Activated T-helper 9 cell treated with anti-CD3 and anti-CD28 coated beads, Interleukin-2, amount 50 U/mL, for 16 hours (primary cell): ENCODE measurements at regions not wholly inside any gene's neighbourhood (a gene's known extent, or its start where the extent isn't known, plus 50 kb on each side); places are given as distances from the start of the nearest gene placed in this dataset.

Experiments
- DNase-seq: peaks from one replicate; pipeline ENCODE4 v3.0.0-alpha.2; 2020; ENCODE audit warnings: low read depth

DNA sequence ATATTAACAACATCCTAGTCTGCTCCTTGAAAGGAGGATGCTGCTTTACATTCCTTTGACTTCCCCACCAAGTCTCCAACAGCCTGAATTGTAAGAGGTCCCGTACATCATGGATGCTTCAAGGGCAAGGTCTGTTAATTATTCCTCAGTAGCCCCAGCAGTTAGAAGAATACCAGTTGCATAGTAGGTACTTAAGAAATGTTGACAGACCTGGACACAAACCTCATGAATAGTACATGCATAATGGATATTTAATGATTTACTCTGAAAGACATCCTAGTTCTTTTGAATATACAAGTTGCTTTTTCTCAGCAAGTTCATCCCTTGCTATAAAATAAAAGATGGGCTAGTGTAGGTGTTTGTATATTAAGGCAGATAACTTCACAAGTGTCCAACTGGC, 112.1 kb upstream of the DPYD start:
- DNase-seq = no peak

DNA sequence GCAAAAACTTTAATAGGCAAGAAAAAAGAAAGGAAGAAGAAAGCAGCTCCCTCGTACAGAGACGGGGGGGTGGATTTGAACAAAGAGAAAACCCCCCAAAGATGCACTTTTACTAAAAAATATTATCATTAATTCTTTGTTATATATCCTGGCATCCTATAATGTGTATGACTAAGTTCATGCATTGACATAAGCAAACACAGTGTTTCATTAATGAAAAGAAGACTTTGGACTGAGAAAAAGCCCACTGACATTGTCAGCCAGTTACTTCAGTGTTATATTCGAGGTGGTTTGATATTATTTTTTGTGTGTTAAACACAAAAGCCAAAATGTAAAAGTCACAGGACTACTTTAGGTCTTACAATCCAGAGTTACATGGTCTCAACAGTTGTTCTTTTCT, 110.1 kb upstream of the DPYD start:
- no peak for DNase-seq

DNA sequence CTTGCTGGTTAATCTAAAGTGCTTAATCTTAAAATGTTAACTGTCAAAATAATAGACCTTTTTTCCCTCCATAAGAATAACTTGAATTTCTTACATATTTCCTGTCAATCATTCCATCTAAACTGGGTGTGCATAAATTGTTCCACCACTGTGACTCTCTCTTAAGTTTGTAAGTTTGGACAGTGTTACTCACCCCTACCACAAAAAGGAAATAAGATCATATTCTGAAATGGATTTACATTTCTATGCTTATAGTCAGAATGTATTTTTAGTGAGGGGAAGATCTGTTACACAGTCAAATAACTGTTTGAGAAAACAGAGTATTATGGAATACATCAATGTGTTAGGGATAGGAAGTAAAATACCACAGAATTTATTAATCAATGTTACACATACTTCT, 109.6 kb upstream of the DPYD start:
- no peak for DNase-seq

DNA sequence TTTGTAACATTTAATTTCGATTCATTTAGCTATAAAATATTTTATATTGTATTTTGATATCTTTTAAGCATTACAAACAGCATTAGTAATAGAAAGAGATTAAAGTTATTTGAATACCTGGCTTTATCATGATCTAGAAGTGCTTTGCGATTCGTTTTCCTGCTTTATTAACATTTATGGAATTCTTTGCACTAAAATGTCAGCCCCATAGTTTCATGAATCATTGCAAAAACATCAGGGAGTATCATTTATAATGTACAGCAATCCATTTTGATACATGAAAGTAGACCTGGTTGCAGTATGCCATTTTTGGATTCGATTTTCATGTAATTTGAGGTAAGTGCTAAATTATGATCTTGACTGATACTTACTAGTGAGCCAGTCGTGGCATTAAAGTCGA, 108.0 kb upstream of the DPYD start:
- DNase-seq = no peak

DNA sequence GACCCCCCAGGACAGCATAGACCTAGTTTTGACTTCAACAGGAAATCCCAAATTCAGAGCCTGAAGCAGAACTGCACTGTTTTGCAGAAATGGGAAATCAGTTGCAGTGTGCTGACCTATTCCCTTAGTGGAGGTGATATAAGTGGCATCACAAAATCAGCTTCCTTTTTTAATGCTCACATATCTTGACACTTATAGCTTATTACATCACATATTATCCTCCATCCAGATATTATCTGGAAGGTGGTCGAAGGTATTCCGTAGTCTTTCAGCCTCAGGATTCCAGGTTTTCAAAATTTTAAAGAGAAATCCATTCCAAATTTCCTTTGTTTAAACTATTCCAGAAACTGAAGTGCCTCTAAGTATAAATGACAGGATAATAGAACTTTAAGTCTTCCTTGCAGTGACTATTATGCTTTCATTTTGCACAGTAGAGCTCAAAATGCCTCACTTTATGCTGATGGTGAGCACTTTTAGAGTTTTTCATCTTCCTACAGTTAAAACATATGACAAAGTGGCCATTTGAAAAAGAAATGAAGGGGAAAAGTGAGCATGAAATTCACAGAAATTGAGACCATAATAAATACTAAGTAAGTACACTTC, 106.4 kb upstream of the DPYD start:
- DNase-seq = no peak

DNA sequence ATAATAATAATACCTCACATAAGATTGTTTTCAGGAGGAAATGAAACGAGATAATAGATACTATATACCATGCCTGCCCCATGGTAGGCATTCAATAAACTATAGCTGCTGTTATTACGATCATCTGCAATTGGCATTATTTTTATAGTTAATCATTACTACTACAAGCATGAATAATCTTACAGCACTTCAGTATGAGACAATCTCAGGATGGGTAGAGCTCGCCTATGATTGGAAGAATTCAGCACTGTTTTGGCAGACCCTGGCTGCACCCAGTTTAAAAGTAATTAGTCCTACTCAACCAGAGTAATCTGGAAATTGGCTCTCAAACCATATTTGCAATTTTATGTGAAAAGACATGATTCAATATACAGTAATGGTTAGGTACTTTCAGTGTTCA, 105.0 kb upstream of the DPYD start:
- no peak for DNase-seq

DNA sequence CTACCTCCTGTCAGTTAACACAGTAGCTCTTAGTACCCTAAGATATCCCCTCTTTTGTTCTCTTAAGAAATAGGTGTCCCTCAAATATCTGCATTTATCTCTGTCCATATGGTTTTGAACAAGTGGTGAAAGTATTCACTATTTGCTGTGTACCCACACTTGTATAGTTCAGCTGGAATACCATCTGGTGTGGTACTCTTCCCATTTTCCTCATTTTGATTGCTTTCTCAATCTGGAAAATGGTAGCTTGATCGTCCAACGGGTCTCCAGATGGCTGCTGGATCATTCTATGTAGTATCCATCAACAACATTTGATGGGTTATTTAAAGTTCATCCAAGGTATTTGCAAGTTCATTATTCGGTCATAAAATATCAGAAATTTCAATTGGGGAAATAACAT, 100.3 kb upstream of the DPYD start:
- no peak for DNase-seq

DNA sequence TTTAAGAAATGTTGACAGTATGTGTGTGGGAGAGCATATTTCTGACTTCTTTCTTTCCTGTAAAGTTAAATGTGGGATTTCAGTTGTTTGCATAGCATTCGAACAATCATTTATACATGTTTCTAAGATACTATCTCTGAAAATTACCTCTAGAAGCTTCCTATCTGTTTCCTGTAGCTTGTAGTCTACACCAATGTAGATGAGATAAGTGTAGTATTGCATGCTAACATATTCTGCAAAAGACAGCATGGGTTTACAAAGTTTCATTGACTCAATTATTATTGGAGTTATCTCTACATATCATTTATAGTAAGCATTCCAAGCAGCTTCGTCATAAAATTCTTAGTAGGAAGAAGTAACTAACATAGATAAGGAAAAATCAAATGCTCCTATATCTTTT, 98.9 kb upstream of the DPYD start:
- no peak for DNase-seq

DNA sequence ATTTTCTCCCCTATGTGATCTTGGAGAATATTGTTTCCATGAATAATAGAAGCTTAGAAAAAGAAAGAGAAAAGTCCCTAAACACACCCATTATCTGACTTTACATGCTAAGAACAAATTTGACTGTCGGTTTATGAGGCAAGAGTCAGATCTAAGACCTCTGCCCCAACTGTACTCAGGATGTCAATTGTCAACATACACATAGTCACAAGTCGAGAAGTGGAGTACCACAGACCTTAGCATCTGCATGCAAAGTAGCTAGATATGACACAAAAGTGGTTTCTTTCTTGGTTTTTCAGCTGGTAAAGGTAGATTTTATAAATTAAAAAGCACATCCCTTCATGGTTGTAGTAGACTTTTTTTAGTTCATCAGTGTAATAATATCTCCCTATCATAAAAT, 97.2 kb upstream of the DPYD start:
- DNase-seq = no peak

DNA sequence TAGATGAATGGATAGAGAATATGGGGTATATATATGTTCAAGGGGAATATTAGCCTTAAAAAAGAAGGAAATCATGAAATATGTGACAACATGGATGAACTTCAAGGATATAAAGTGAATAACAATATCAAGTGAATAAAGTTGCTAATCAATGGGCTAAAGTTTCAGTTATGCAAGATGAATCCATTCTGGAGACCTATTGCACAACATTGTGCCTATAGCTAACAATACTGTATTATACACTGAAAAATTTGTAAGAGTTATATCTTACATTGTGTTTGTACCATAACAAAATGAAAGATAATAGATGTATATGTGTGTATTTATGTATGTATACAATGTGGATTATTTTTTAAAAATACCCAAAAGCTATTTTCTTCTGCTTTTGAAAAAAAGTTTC, 96.3 kb upstream of the DPYD start:
- DNase-seq = no peak

DNA sequence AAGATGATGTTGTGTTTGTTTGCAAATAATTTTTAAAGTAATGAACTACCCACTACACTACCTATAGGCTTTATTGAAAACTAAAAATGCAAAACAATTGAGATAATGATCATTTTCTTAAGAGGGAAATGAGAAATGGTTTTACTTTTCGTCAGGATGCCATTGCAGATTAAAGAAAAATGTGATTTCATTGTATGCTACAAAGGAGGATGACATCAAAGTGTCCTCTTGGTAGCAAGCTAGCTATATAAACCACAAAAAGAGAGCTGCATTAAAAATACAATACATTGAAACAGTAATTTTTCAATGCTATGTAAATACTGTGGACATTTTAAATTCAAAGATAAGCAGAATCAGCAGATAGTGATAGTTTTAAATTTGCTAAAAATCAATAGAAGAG, 87.5 kb upstream of the DPYD start:
- no peak for DNase-seq

DNA sequence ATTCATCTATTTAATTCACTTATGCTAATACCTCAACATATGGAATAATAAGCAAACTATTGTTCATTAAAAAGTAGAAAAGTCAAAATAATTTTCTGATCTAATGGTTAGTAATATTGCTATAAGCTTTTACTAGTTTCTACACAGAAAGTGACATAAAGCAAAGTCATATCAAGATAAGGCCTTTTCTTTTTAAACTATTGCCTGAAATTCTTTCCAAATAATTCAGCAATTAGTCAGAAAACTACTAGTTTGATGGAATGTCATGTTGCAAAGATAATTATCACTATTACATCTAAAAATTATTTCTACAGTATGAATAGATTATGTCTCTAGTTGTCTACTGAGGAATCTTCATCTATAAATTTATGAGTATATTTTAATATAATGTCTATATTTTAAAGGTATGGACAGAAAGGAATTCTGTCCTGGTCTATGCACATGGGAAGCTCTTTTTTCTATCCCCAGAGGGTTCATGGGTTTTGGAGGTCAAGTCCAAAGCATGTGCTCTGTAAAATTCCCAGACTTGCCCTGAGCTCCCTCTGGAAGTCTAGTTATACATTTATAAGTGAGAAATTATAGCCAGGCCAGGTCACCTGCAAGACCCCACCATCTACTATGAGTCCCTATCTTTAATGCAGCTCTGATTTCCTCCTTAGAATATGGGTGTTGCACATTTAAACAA, 84.6 kb upstream of the DPYD start:
- no peak for DNase-seq

DNA sequence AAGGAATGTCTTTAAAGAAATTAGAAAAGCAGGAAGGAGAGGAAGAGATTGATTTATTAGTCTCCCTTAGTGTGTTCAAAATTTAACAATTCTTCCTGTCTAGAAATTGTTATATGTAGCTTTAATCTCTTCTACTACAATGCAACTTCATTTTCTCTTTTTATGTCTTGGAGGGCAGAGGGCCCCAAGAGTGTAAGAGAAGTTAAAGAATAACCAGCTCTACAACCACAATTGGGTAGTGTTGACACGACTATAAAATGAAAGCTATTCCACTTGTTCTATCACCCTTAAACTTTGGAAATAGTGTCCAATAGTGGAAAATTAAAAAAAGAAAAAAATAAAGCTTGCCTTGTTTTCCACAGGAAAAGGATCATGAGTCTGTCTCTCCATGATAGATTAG, 82.6 kb upstream of the DPYD start:
- no peak for DNase-seq

DNA sequence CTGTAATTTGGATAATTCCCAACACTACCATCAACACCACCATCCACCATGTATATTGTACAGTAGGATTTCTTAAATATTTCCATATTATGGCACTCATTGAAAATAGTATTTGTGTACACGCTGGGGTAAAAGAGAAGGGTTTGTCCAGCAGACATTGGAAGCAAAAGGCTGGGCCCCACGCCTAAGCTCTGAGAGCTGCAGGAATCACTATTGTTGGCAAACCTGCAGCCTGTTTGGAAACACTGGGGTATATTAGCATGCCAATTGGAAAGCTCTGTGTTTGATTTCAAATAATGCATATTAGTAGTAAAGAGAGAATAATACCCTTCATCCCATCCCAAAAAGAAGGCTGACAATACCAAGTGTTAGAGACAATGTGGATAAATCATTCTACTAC, 81.5 kb upstream of the DPYD start:
- no peak for DNase-seq

DNA sequence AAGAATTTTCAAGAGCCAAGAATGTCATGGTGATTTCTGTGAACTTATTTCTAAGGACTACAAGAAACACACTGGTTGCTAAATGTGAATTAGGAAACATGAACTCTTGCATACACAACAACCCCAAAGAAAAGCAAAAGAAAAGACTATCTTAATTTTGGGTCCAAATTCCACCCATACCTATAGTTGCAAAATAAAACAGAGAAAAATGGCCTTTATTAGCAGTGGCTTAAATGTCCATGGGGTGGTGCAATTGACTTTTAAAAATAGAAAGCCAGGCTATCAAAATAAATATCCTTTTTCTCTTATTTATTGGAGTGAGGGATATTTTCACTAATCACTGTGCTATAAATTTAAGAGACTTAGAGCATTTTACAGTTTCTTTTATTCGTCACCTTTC, 80.9 kb upstream of the DPYD start:
- no peak for DNase-seq

DNA sequence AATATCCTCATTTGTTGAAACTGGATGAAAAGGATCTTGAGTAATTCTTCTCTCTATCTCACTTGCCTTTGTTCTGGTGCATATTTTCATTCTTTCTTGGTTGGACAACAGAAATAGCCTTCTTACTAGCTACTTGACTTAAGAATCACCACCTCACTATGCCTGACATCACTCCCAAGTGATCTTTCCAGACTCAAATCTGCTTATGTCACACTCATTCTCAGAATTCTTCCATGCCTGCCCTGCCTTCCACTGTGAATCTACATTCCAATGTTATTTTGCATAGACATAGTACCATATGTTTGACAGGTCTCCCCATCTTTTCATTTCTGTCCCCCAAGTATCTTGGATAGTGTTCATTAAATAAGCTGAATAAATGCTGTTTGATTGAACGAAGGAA, 78.5 kb upstream of the DPYD start:
- DNase-seq = no peak

DNA sequence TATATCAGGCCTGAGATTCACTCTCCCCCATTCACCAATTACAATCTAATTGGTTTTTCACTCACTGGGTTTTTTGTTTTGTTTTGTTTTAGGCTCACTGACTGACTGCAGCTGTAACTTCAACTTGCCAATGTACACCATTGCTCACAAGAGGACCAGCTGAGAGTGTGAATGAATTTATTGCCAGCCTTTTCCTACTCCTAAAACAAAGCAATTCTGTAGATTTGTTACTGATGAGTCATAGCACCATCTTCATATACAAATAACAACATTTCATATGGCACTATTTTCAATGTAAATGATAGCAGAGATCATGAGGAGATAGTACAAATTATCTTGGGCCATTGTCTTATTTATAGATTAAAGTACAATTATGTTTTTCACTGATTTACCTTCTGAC, 76.0 kb upstream of the DPYD start:
- DNase-seq = no peak

DNA sequence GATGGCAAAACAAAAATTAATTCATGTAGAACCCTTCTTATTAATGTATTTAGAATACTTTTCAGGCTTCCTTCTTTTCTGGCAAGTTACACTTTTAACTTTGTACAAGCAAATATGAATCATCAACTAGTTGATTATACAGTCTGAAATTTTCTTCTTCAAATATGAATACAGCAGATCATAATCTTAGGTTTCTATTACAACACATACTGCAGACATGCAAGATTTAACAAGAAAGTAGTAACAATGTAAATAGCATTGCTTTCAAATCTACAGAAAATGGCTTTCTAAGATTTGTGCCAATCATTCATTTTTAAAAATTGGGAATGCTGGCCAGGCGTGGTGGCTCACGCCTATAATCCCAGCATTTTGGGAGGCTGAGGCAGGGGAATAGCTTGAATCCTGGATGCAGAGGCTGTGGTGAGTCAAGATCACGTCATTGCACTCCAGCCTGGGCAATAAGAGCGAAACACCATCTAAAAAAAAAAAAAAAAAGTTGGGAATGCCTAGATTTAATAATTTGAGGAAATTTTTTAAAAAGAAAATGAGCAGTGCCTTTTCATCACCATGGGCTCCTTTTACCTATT, 68.4 kb upstream of the DPYD start:
- no peak for DNase-seq

DNA sequence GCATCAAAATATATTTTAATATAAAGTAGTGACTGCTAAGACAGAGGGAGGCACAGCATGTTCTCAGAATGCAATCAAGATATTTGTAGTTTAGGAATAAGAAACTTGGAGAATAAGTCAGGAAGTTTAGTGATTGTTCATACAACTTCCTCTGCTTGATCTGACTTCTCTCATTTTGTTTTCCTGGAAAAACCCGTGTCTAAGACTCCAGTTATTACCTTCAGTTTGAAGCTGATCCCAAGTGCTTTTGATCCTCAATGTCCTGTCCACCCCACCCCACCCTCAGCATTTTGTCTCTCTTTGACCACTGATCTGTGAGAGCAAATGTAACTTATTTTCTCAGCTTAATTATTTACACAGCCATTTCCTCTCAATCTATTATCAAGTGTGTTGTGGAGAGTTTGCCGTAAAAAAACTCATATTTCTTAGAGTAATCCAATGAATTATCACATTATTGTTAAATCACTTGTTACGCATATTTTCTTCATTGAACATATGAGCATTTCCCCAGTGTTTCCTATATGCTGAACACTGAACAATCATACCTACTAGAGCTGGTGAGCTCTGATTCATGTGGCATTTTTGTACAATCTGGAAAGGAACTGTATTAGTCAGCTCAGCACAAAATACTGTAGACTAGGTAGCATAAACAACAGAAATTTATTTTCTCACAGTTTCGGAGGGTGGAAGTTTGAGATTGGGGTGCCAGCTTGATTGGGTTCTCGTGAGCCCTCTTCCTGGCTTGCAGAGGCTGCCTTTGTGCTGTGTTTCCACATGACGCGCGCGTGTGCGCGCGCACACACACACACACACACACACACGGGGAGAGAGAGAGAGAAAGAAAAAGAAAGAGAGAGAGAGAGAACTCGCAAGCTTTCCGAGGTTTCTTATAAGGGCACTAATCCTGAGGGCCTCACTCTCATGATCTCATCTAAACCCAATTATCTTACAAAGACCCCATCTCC, 65.5 kb upstream of the DPYD start:
- no peak for DNase-seq

DNA sequence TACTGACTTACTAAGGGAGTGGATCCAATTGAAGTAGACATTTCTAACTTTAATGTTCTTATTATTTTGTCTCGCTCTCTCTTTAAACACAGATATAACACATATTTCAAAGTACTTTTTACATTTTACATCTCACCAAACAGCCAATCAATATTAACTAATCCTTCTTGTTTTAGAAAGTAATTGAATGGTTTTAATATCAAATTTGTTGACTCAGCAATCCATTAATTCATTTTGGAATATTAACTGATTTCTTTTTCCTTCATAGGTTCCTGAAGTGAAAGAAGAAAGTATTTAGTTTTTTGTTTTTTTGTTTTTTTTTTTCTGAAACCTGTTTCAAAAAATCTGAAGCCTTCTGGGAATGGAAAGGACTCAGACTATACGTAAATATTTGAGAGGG, 62.3 kb upstream of the DPYD start:
- DNase-seq = no peak

DNA sequence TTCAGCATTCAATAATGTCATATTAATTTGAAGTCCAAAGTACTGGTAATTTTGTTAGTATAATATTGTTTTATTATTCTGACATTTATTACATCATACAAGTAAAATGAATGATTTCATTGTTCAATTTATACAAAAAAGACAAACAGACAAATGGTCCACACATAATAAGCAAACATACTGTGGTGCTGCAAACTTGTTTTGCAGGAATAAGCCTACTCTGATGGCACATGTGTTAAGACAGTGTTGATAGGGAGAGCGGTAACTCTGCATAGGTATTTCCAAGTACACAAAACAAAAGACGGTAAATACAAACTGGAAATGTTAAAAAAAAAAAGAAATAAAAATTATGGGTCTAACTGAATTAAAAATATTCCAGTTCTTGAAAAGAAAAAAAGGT, 59.7 kb upstream of the DPYD start:
- no peak for DNase-seq

DNA sequence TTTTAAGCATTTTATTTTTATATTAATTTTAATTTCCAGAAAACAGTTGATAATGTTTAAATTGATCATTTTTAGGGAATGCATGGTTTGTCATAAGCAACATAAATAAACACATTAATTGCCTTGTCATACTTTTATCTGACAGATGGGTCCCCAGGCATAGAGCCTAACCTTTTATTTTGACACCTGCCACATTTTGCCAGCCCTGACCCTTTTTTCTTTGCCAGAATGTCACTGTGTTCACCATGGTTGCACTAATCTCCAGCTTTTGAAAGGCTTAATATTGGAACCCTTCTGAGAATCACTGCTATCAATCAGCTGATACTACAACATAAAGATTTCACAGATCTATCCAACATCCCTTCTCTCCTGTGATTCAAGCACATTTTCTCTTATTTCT, 56.0 kb upstream of the DPYD start:
- no peak for DNase-seq
